T-helper 1 cell treated with Interleukin-12 subunit alpha and Interleukin-12 subunit beta and Interleukin-4 antibody, amounts not matched to agents 30 μg/mL and 1 μg/mL, for 36 hours (primary cell): ENCODE measurements at regions not wholly inside any gene's neighbourhood (a gene's known extent, or its start where the extent isn't known, plus 50 kb on each side); places are given as distances from the start of the nearest gene placed in this dataset.

Experiments used
- H3K27ac Mint-ChIP-seq: one replicate; pipeline ENCODE4 v1.8.0; 2021; ENCODE audit warnings: mild to moderate bottlenecking, mixed read lengths
- H3K27me3 Mint-ChIP-seq: one replicate; pipeline ENCODE4 v1.8.0; 2021; ENCODE audit warnings: low read depth, mixed read lengths
- H3K36me3 Mint-ChIP-seq: one replicate; pipeline ENCODE4 v1.8.0; 2021; ENCODE audit warnings: low read depth, mixed read lengths
- H3K4me1 Mint-ChIP-seq: one replicate; pipeline ENCODE4 v1.8.0; 2021; ENCODE audit warnings: low read depth, mixed read lengths
- H3K4me3 Mint-ChIP-seq: one replicate; pipeline ENCODE4 v1.8.0; 2021; ENCODE audit warnings: mild to moderate bottlenecking, moderate library complexity, mixed read lengths
- H3K9me3 Mint-ChIP-seq: one replicate; pipeline ENCODE4 v1.8.0; 2021; ENCODE audit warnings: mixed read lengths

DNA sequence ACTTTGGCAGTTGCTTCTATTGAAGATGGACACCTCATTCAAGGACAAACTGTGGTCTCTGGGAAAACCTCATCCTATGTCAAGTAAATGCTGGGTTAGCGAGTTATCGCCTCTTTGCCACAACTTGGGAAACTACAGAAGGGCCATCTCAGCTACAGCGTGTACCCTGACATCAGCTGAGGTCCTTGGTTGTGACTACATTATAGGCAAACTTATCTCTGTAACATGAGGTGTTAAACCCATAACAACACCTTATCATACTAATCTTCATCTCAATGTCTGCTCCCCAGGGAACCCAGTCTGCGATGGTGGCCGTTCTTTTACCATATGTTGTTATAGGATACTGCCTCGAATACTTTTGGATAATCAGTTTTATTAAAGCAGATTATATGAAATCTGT, 1862.7 kb downstream of the STIM2 start:
- Mint-ChIP-seq H3K9me3 (peaks cover 13% of the 10 kb centered on the region), H3K27me3 (no peaks in the 10 kb centered on the region), H3K4me3 (no peak overlapping the region), H3K4me1 (no peaks in the 10 kb centered on the region), H3K36me3 (no peaks in the 10 kb centered on the region), H3K27ac (no peak overlapping the region)

DNA sequence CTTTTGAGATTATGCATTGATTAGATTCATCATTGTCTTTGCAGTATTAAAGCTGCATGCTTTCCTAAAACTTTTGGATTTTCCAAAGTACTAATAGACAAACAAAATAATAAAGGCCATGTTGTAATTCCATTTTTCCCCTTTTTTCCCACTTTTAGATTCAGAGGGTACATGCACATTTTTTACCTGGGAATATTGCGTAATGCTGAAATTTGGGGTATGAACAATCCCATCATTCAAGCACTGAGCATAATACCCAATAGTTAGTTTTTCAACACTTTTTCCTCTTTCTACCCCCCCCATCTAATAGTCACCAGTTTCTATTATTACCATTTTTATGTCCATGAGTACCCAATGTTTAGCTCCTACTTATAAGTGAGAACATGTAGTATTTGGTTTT, 1863.6 kb downstream of the STIM2 start:
- no peak overlapping the region for H3K27ac Mint-ChIP-seq
- H3K4me3 Mint-ChIP-seq, result no peak overlapping the region
- H3K27me3 Mint-ChIP-seq, result no peaks in the 10 kb centered on the region
- H3K4me1 Mint-ChIP-seq, result no peaks in the 10 kb centered on the region
- peaks cover 20% of the 10 kb centered on the region for H3K9me3 Mint-ChIP-seq
- no peaks in the 10 kb centered on the region for H3K36me3 Mint-ChIP-seq

DNA sequence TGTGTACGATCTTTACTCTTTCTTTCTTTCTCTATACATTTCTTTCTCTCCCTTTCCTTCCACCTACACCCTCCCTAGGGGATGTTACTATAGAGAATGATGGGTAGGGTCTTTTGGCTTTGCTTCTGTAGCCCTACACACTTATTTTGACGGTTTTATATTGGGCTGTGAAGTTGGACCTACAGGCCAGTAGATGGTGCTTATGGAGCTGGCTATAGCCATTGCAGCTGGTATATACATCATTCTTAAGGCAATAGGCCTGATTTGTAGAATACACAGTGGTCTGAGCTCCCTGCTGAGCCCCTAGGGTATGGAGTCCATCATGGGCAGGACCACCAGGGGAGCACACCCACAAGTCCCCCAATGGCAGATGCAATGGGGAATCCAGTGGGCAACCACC, 1869.7 kb downstream of the STIM2 start:
- H3K36me3 Mint-ChIP-seq, result no peaks in the 10 kb centered on the region

DNA sequence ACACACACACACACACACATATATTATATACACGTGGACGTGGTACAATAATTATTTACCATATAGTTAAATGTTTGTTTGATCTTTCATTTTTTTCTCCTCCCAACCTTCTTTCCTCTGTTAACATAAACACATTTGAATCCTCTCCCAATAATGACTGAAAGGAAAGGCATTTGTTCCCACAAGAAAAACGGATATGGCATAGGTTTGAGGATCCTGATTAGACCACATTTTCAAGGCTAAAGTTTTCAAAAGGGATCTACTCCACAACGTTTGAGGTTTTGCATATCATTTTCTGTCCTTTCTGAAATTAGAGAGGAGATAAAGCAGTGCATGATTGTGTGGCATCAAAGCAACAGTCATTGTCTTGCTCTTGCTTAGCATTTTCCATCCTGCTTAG, 1883.4 kb downstream of the STIM2 start:
- H3K27me3 Mint-ChIP-seq, result no peaks in the 10 kb centered on the region
- no peak overlapping the region for H3K27ac Mint-ChIP-seq
- H3K9me3 Mint-ChIP-seq, result peaks cover 18% of the 10 kb centered on the region
- H3K4me3 Mint-ChIP-seq, result no peak overlapping the region
- H3K4me1 Mint-ChIP-seq, result no peaks in the 10 kb centered on the region
- no peaks in the 10 kb centered on the region for H3K36me3 Mint-ChIP-seq

More for the DNA sequence above, 1869.7 kb downstream of the STIM2 start:
- Mint-ChIP-seq H3K4me1 (no peaks in the 10 kb centered on the region), H3K9me3 (peaks cover 17% of the 10 kb centered on the region), H3K4me3 (no peak overlapping the region), H3K27ac (no peak overlapping the region), H3K27me3 (no peaks in the 10 kb centered on the region)

DNA sequence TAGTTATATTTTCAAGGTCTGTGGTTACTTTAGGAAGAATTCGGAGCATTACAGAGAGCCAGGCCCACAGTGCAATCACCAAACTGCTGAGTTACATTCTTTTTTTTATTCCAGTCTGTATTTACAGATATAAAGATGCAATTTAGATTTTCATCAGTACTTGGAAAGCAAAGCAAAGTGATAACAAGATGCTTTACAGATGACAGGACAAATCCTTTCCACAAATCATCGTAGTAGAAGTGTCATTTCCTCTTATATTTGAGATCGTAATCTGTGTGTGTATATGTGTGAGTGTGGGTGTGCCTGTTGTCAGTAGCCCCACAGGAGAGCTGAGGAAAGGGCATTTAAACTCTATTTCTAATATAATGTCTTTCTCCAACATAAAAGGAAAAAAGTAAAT, 1893.7 kb downstream of the STIM2 start:
- Mint-ChIP-seq H3K4me3 (no peak overlapping the region), H3K4me1 (no peaks in the 10 kb centered on the region), H3K27me3 (no peaks in the 10 kb centered on the region), H3K36me3 (no peaks in the 10 kb centered on the region), H3K9me3 (peaks cover 4% of the 10 kb centered on the region), H3K27ac (no peak overlapping the region)

DNA sequence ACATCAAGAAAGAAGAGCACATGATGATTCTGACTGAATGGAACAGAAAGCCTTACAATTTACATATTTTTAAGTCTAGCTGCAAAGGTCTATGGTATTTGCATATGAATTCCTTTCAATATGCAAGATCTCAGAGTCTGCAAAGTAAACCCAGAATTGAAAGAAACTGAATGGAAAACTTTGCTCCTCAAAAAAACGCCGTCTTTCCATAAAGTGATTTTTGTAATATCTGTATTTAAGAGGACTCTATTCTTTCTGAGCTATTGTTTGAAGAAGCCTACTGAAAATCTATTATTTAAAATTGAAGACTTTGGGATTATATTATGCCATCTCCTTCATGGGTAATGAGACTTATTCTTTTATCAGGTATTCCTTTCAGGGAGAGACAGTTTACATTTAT, 1894.4 kb downstream of the STIM2 start:
- H3K4me1 Mint-ChIP-seq, result no peaks in the 10 kb centered on the region
- H3K4me3 Mint-ChIP-seq, result no peak overlapping the region
- H3K27ac Mint-ChIP-seq, result no peak overlapping the region
- no peaks in the 10 kb centered on the region for H3K27me3 Mint-ChIP-seq
- H3K9me3 Mint-ChIP-seq, result no peaks in the 10 kb centered on the region
- H3K36me3 Mint-ChIP-seq, result no peaks in the 10 kb centered on the region

DNA sequence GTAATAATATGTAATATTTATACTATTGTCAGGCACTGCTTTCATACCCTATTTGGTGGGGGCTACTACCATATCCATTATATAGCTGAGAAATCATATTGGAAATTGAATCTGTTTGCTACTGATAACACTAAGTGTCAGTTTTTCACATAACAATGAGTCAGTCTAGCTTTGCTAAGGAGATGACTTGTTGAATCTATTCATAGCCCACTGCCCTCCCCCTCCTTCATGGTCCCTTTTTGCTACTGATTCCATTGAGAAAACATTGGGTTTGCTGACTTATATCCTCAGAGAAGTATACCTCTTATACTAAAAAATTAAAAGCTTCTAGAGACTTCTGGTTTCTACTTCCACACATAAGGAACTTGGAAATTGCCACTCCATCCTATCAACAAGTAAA, 1898.4 kb downstream of the STIM2 start:
- no peaks in the 10 kb centered on the region for H3K36me3 Mint-ChIP-seq
- no peaks in the 10 kb centered on the region for H3K9me3 Mint-ChIP-seq
- H3K27me3 Mint-ChIP-seq, result no peaks in the 10 kb centered on the region
- H3K27ac Mint-ChIP-seq, result no peak overlapping the region
- no peaks in the 10 kb centered on the region for H3K4me1 Mint-ChIP-seq
- no peak overlapping the region for H3K4me3 Mint-ChIP-seq

DNA sequence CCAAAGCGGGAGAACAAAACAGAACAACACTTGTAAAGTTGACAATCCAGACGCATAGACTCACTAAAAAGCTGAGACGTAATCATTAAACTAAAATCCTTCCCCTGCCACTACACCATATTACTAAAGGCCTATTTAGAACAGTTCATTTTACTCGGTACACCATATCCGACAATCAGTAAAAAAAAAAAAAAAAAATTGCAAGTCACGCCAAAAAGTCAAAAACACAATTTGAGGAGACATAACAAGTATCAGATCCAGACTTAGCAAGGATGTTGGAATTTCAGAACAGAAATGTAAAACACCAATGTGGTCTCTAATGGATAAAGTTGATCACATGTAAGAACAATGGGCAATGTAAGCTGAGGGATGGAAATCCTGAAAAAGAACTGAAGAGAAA, 1899.4 kb downstream of the STIM2 start:
- H3K4me1 Mint-ChIP-seq, result no peaks in the 10 kb centered on the region
- H3K36me3 Mint-ChIP-seq, result no peaks in the 10 kb centered on the region
- no peaks in the 10 kb centered on the region for H3K9me3 Mint-ChIP-seq
- no peak overlapping the region for H3K4me3 Mint-ChIP-seq
- H3K27ac Mint-ChIP-seq, result no peak overlapping the region
- no peaks in the 10 kb centered on the region for H3K27me3 Mint-ChIP-seq

DNA sequence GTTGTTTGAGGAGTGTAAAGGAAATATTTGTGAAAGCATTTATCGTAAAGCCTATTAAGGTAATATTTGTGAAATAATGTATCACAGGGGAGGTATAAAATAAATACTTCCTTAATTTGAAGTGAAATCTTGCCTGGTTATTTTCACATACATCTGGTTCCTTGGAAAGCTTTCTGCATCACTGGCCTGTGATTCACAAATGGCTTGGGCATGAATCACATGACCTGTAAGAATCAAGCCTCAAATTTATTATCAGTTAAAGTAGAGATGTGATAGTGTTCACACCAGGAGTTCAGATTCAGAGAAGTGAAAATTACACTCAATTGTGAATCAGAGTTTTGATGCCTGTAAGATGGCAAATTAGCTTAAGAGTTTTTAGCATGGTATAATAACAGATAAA, 1911.4 kb downstream of the STIM2 start:
- Mint-ChIP-seq H3K4me3 (no peak overlapping the region), H3K36me3 (no peaks in the 10 kb centered on the region), H3K27me3 (no peaks in the 10 kb centered on the region), H3K27ac (no peak overlapping the region), H3K4me1 (no peaks in the 10 kb centered on the region), H3K9me3 (peaks cover 13% of the 10 kb centered on the region)

DNA sequence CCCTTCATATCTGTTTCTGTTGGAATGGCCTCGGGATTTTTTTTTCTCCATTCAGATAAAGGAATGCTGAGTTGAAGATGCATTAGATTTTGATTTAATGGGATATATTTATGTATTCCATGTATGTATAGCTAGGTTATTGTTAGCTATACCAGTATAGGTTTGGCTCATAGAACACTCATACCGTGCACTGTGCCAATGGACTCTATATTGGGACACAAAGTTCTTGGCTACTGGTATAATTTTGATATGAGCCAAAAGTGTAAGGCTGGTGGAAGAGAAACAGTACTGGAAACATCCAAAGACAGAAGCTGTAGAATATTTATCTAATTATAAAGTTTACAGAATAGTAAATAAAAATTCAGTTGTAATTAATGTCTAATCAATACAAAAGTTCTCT, 1912.1 kb downstream of the STIM2 start:
- Mint-ChIP-seq H3K4me3 (no peak overlapping the region), H3K27ac (no peak overlapping the region), H3K9me3 (peaks cover 8% of the 10 kb centered on the region), H3K36me3 (no peaks in the 10 kb centered on the region), H3K4me1 (no peaks in the 10 kb centered on the region), H3K27me3 (no peaks in the 10 kb centered on the region)

DNA sequence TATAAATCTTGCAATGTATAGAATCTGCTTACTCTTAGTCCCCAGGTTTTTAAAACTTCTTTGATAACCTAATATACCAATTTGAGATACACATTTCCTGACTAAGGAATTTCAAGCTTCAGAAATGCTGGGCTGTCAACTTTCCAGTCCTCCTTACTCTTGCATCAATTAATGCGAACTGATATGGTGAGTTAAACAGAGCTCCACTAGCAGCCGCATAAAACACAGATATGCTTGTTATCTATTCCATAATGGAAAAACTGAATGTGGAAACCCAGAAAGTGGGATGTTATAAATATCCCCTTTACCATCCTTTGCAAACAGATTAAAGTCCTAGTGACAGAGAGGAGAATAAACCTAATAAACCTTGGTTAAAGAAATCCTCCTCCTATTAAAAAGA, 1913.7 kb downstream of the STIM2 start:
- H3K27me3 Mint-ChIP-seq, result no peaks in the 10 kb centered on the region
- peaks cover 8% of the 10 kb centered on the region for H3K9me3 Mint-ChIP-seq
- no peaks in the 10 kb centered on the region for H3K4me1 Mint-ChIP-seq
- H3K36me3 Mint-ChIP-seq, result no peaks in the 10 kb centered on the region
- no peak overlapping the region for H3K4me3 Mint-ChIP-seq
- H3K27ac Mint-ChIP-seq, result no peak overlapping the region

DNA sequence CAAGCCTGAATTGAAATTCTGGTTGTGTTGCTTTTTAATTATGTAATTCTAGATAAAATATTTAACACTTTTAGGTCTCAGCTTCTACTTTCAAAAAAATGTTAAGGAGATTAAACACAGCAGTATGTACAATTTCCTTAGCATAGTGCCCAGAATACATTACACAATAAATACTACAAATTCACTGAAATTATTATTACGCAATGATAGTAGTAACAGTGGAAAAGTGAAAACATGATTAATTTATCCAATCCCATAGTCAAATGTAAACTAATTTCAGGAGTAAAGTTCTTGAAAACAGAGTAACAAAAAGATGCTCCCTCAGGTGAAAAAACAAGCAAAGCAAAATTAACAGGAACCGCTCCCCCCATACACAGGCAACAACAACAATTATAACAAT, 1915.4 kb downstream of the STIM2 start:
- Mint-ChIP-seq H3K9me3 (peaks cover 19% of the 10 kb centered on the region), H3K4me3 (no peak overlapping the region), H3K27me3 (no peaks in the 10 kb centered on the region), H3K27ac (no peak overlapping the region), H3K36me3 (no peaks in the 10 kb centered on the region), H3K4me1 (no peaks in the 10 kb centered on the region)

DNA sequence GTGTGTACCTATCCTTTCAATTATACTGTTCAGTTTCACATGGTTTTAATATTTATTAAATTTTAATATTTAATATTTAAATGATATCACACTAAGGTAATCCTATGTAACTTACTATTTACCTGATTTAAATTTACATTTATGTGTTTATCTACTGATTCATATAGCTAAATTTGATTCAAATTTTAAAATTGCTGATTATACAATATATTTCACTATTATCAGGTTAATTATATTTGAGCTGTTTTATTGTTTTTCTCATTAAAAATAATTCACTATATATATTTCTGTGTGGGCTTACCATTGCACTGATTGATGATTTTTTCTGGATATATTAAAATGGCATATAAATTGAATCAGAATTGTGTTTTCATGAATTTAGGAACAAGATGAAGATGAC, 1923.5 kb downstream of the STIM2 start:
- no peak overlapping the region for H3K4me3 Mint-ChIP-seq
- H3K4me1 Mint-ChIP-seq, result no peaks in the 10 kb centered on the region
- no peaks in the 10 kb centered on the region for H3K27me3 Mint-ChIP-seq
- no peak overlapping the region for H3K27ac Mint-ChIP-seq
- no peaks in the 10 kb centered on the region for H3K36me3 Mint-ChIP-seq
- H3K9me3 Mint-ChIP-seq, result peaks cover 14% of the 10 kb centered on the region

DNA sequence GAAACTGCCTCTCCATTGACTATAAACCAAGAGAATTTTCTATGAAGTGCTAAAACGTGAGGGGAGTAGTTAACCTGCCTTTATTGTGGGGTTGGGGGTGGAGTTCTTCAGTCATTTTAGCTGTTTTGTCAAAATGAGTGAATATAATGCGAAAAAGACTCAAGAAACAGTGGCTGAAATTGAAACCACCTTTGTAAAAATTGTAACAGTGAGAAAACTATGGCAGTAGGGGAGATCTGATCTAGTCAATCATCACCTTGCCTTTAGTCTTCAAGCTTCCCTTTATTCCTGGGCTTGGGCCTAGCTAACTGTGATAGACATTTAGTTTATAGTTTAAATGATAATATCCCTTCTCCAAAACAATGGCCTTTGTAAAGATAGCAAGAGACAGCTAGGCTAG, 1927.3 kb downstream of the STIM2 start:
- no peaks in the 10 kb centered on the region for H3K36me3 Mint-ChIP-seq
- H3K4me1 Mint-ChIP-seq, result no peaks in the 10 kb centered on the region
- H3K27me3 Mint-ChIP-seq, result no peaks in the 10 kb centered on the region
- H3K9me3 Mint-ChIP-seq, result peaks cover 7% of the 10 kb centered on the region
- no peak overlapping the region for H3K27ac Mint-ChIP-seq
- H3K4me3 Mint-ChIP-seq, result no peak overlapping the region

DNA sequence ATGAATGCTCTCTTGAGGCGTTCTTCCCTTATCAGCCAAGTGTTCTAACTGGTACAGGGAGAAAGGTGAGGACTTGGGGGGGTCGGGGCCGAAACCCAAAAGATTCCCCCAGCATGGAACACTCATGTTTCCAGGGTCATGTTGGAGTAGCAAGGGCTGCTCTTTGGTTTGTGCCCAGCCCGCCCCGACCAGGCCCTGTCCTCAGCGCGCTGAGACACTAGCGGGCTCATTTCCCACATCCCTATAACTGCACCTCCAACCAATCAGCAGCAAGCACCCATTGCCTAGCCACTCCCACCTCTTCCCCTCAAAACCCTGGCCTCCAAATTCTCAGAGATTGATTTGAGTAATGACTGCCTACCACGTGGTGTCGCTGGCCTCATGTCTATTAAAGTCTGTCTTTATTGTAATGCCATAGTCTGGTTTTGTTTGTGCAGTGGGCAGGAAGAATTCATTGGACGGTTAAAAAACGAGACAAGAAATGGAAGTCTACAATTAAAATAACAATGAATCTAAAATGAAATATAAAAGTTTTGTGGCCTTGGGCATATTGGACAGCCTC, 1928.4 kb downstream of the STIM2 start:
- Mint-ChIP-seq H3K4me1 (no peaks in the 10 kb centered on the region), H3K27ac (no peak overlapping the region), H3K27me3 (no peaks in the 10 kb centered on the region), H3K4me3 (no peak overlapping the region), H3K36me3 (no peaks in the 10 kb centered on the region), H3K9me3 (peaks cover 12% of the 10 kb centered on the region)

DNA sequence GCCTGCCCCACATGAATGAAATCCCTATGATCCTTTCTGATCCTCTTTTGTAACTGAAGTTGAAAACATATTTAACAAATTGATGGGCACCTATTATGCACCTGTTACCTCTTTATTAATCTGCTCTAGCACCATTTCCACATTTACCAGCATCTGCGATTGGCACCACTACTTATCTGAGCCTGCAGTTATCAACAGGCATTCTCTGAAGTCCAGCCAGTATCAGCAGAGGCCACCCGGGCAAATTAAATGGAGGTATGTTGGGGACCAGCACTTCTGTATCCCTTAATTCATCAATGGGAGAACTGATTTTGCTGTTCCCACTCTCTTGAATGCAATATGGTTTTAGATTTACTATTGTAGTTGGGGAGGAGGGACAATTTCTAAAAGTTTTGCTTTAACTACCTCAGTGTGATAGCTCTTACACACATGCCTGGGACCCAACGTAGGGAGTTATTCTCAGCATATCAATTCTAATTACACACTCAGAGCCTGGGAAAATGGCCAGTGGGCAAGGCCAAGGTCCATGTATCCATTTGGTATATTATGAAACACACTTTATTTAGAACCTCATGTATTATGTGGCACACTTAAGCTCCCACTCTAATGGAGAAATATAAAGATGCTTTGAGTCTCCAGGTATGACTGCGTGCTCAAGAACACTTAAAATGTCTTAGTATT, 1927.1 kb upstream of the PCDH7 start:
- no peak overlapping the region for H3K4me3 Mint-ChIP-seq
- H3K9me3 Mint-ChIP-seq, result peaks cover 20% of the 10 kb centered on the region
- H3K27me3 Mint-ChIP-seq, result no peaks in the 10 kb centered on the region
- no peaks in the 10 kb centered on the region for H3K36me3 Mint-ChIP-seq
- no peak overlapping the region for H3K27ac Mint-ChIP-seq
- H3K4me1 Mint-ChIP-seq, result no peaks in the 10 kb centered on the region
